ENCODE measurements at regions not wholly inside any gene's neighbourhood (a gene's known extent, or its start where the extent isn't known, plus 50 kb on each side); places are given as distances from the start of the nearest gene placed in this dataset.
"Not testable (repeated sequence)": the region's sequence is repeated elsewhere in the genome, so short reads cannot be mapped to it uniquely, and the experiment has no call there.

GRCh38 chr3:139106013-139106932 lies 61.6 kb upstream of the PRR23C start:
- no peak overlapping the region for H3K4me3 ChIP-seq (ENCODE audit: low read length in 2 of 2)
- H3K9me3 ChIP-seq (ENCODE audit: control insufficient read depth in 2 of 2, low read length in 2 of 2), result no peaks in the 10 kb centered on the region
- H3K9ac ChIP-seq (ENCODE audit: low read depth in 1 of 2, low read length in 2 of 2), result no peak overlapping the region
- H3K36me3 ChIP-seq (ENCODE audit: control insufficient read depth in 2 of 2, insufficient read depth in 2 of 2, low read length in 2 of 2), result no peaks in the 10 kb centered on the region
- peaks cover 4 to 9% of the 10 kb centered on the region in 2 donors for H3K4me1 ChIP-seq (ENCODE audit: control insufficient read depth in 2 of 2, insufficient read depth in 2 of 2, low read length in 2 of 2)
- H3K27me3 ChIP-seq (ENCODE audit: control insufficient read depth in 2 of 2, insufficient read depth in 2 of 2, low read length in 2 of 2), result no peaks in the 10 kb centered on the region
- H3K27ac ChIP-seq (ENCODE audit: low read depth in 2 of 2, low read length in 2 of 2), result no peak overlapping the region

DNA sequence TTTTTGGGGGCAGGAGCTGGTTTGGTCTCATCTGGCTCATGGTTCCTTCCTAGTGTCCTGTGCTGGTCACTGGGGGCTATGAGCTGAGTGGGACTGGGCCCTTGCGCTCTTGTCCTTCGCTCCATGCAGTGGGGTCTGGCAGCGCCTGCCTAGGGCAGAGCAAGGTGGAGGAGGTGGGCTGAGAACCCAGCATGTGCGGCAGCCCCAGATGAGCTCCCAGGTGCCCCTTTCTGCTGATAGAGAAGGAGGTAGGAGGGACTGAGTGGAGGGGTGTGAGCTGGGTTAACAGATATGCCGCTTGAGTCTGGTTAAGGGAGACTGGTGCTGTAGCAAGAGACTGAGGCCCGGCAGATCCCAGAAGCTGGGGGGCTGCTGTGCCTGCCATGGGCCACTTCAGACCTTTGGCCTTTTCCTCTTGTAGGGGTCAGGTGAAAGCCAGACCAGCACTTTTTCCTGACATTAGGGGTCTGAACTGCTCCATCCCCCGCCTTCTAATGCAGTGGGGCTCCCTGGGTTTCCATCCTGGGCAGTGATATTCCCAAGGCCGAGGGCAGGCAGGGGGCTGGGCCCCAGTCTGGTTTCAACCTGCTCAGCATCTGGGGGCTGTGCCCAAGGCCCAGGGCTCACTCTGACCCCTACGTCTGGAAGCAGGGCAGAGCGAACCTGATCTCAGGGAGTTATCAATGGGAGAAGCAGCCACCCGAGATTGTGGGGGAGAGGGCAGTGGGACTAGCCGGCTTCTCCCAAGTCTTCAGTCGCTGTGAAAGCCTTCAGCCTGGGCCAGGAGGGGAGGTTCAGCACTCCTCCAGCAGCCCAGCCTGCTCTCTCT lies 62.9 kb upstream of the PRR23C start:
- Histone ChIP-seq H3K4me1 (ENCODE audit: control insufficient read depth in 2 of 2, insufficient read depth in 2 of 2, low read length in 2 of 2) (peaks cover 6 to 9% of the 10 kb centered on the region in 2 donors), H3K36me3 (ENCODE audit: control insufficient read depth in 2 of 2, insufficient read depth in 2 of 2, low read length in 2 of 2) (no peaks in the 10 kb centered on the region), H3K27ac (ENCODE audit: low read depth in 2 of 2, low read length in 2 of 2) (no peak overlapping the region), H3K4me3 (ENCODE audit: low read length in 2 of 2) (no peak overlapping the region), H3K27me3 (ENCODE audit: control insufficient read depth in 2 of 2, insufficient read depth in 2 of 2, low read length in 2 of 2) (no peaks in the 10 kb centered on the region), H3K9me3 (ENCODE audit: control insufficient read depth in 2 of 2, low read length in 2 of 2) (no peaks in the 10 kb centered on the region), H3K9ac (ENCODE audit: low read depth in 1 of 2, low read length in 2 of 2) (no peak overlapping the region)

DNA sequence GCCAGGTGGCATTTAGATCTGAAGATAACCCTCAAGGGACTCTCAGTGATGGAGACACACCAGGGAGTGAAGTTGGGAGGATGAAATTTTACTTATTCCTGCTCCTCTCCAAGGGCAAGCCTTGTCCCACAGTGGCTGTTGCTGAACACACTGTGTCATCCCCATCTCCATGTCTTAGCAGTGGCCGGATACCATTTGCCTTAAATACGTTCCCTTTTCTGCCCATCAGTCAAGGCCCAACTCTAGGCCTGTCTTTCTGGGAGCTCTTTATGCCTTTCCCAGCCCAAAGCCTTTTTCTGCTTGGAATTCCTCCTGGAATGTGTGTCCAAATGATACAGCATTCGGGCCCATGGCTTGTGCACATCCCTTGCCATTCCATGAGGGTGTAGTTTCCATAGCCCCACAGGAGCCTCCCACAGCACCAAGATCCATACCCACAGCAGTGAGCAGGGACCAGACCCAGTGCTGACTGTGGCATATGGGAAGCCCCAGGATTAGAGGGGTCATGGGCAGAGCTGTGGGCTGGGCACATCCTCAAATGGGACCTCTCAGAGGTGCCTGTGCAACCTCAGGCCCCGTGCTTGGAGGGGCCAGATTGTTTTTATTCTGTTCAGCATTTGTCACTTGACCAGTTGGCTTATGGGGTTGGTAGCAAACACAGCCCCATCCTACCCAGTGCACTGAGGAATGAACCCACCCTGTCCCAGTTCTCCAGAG lies 63.7 kb upstream of the PRR23C start:
- Histone ChIP-seq H3K9ac (ENCODE audit: low read depth in 1 of 2, low read length in 2 of 2) (no peak overlapping the region), H3K36me3 (ENCODE audit: control insufficient read depth in 2 of 2, insufficient read depth in 2 of 2, low read length in 2 of 2) (no peaks in the 10 kb centered on the region), H3K27me3 (ENCODE audit: control insufficient read depth in 2 of 2, insufficient read depth in 2 of 2, low read length in 2 of 2) (no peaks in the 10 kb centered on the region), H3K27ac (ENCODE audit: low read depth in 2 of 2, low read length in 2 of 2) (no peak overlapping the region), H3K9me3 (ENCODE audit: control insufficient read depth in 2 of 2, low read length in 2 of 2) (no peaks in the 10 kb centered on the region), H3K4me1 (ENCODE audit: control insufficient read depth in 2 of 2, insufficient read depth in 2 of 2, low read length in 2 of 2) (peaks cover 6 to 13% of the 10 kb centered on the region in 2 donors), H3K4me3 (ENCODE audit: low read length in 2 of 2) (no peak overlapping the region)

- Histone ChIP-seq H3K27ac (ENCODE audit: low read depth in 2 of 2, low read length in 2 of 2) (no peak overlapping the region), H3K9ac (ENCODE audit: low read depth in 1 of 2, low read length in 2 of 2) (no peak overlapping the region), H3K27me3 (ENCODE audit: control insufficient read depth in 2 of 2, insufficient read depth in 2 of 2, low read length in 2 of 2) (no peaks in the 10 kb centered on the region), H3K9me3 (ENCODE audit: control insufficient read depth in 2 of 2, low read length in 2 of 2) (no peaks in the 10 kb centered on the region), H3K4me1 (ENCODE audit: control insufficient read depth in 2 of 2, insufficient read depth in 2 of 2, low read length in 2 of 2) (peaks cover 6 to 13% of the 10 kb centered on the region in 2 donors), H3K4me3 (ENCODE audit: low read length in 2 of 2) (no peak overlapping the region), H3K36me3 (ENCODE audit: control insufficient read depth in 2 of 2, insufficient read depth in 2 of 2, low read length in 2 of 2) (no peaks in the 10 kb centered on the region)
These were observed 64.6 kb upstream of the PRR23C start for GRCh38 chr3:139109271-139109670.

DNA sequence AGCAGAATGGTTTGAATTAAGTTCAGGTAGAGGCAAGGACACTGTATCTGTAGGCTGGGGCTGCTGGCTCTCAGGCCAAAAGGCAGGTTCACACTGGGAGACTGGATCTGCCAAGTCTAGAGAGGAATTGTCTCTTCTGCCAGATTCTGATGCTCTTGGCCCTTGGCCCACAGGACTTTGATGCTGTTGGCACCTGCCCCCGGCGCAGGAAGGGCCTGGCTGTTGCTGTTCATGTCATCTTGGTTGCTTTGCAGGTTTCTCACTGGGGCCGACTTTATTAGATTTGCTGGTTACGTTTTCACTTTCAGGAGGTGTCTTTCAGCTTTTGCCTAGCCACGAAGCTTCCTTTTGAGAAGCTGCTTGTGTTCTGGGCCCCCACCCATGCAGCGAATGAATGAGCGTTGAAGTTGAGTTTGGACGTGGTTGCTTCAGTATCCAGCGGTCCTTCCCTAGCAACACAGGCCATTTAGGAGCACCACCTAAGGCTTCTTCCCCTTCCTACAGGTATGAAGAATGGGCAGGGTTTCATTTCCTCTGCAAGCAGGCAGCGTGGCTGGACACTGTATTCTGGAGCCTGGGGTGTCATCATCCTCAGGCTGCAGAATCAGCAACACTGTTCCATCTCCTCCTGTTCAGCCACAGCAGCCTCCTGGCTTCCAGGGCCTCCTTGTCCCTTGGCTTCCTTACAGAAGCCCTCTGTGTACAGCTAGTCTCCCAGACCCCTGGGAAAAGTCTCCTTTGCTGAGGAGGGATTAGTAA lies 65.6 kb upstream of the PRR23C start:
- no peak overlapping the region for H3K27ac ChIP-seq (ENCODE audit: low read depth in 2 of 2, low read length in 2 of 2)
- peaks cover 6 to 13% of the 10 kb centered on the region in 2 donors for H3K4me1 ChIP-seq (ENCODE audit: control insufficient read depth in 2 of 2, insufficient read depth in 2 of 2, low read length in 2 of 2)
- H3K9me3 ChIP-seq (ENCODE audit: control insufficient read depth in 2 of 2, low read length in 2 of 2), result no peaks in the 10 kb centered on the region
- H3K36me3 ChIP-seq (ENCODE audit: control insufficient read depth in 2 of 2, insufficient read depth in 2 of 2, low read length in 2 of 2), result no peaks in the 10 kb centered on the region
- H3K4me3 ChIP-seq (ENCODE audit: low read length in 2 of 2), result no peak overlapping the region
- no peak overlapping the region for H3K9ac ChIP-seq (ENCODE audit: low read depth in 1 of 2, low read length in 2 of 2)
- H3K27me3 ChIP-seq (ENCODE audit: control insufficient read depth in 2 of 2, insufficient read depth in 2 of 2, low read length in 2 of 2), result no peaks in the 10 kb centered on the region

GRCh38 chr3:139110929-139111328 lies 66.2 kb upstream of the PRR23C start:
- H3K27ac ChIP-seq (ENCODE audit: low read depth in 2 of 2, low read length in 2 of 2); H3K9ac ChIP-seq (ENCODE audit: low read depth in 1 of 2, low read length in 2 of 2); H3K4me3 ChIP-seq (ENCODE audit: low read length in 2 of 2); H3K27me3 ChIP-seq (ENCODE audit: control insufficient read depth in 2 of 2, insufficient read depth in 2 of 2, low read length in 2 of 2); H3K9me3 ChIP-seq (ENCODE audit: control insufficient read depth in 2 of 2, low read length in 2 of 2); H3K36me3 ChIP-seq (ENCODE audit: control insufficient read depth in 2 of 2, insufficient read depth in 2 of 2, low read length in 2 of 2): not testable (repeated sequence)
- H3K4me1 ChIP-seq (ENCODE audit: control insufficient read depth in 2 of 2, insufficient read depth in 2 of 2, low read length in 2 of 2), result peaks cover 6 to 12% of the 10 kb centered on the region in 2 donors

GRCh38 chr3:139111392-139112229 lies 66.9 kb upstream of the PRR23C start:
- H3K9me3 ChIP-seq (ENCODE audit: control insufficient read depth in 2 of 2, low read length in 2 of 2), result no peaks in the 10 kb centered on the region
- H3K9ac ChIP-seq (ENCODE audit: low read depth in 1 of 2, low read length in 2 of 2), result no peak overlapping the region
- peaks cover 6 to 13% of the 10 kb centered on the region in 2 donors for H3K4me1 ChIP-seq (ENCODE audit: control insufficient read depth in 2 of 2, insufficient read depth in 2 of 2, low read length in 2 of 2)
- H3K4me3 ChIP-seq (ENCODE audit: low read length in 2 of 2), result no peak overlapping the region
- no peaks in the 10 kb centered on the region for H3K27me3 ChIP-seq (ENCODE audit: control insufficient read depth in 2 of 2, insufficient read depth in 2 of 2, low read length in 2 of 2)
- H3K36me3 ChIP-seq (ENCODE audit: control insufficient read depth in 2 of 2, insufficient read depth in 2 of 2, low read length in 2 of 2), result no peaks in the 10 kb centered on the region
- no peak overlapping the region for H3K27ac ChIP-seq (ENCODE audit: low read depth in 2 of 2, low read length in 2 of 2)

GRCh38 chr3:139112230-139112558 lies 67.5 kb upstream of the PRR23C start:
- Histone ChIP-seq H3K4me3 (ENCODE audit: low read length in 2 of 2) (no peak overlapping the region), H3K9ac (ENCODE audit: low read depth in 1 of 2, low read length in 2 of 2) (no peak overlapping the region), H3K27ac (ENCODE audit: low read depth in 2 of 2, low read length in 2 of 2) (no peak overlapping the region), H3K4me1 (ENCODE audit: control insufficient read depth in 2 of 2, insufficient read depth in 2 of 2, low read length in 2 of 2) (peaks cover 6 to 13% of the 10 kb centered on the region in 2 donors), H3K27me3 (ENCODE audit: control insufficient read depth in 2 of 2, insufficient read depth in 2 of 2, low read length in 2 of 2) (no peaks in the 10 kb centered on the region), H3K36me3 (ENCODE audit: control insufficient read depth in 2 of 2, insufficient read depth in 2 of 2, low read length in 2 of 2) (no peaks in the 10 kb centered on the region), H3K9me3 (ENCODE audit: control insufficient read depth in 2 of 2, low read length in 2 of 2) (no peaks in the 10 kb centered on the region)
